HepG2 (cell line): ENCODE measurements at regions not wholly inside any gene's neighbourhood (a gene's known extent, or its start where the extent isn't known, plus 50 kb on each side); places are given as distances from the start of the nearest gene placed in this dataset.

Experiments used
- ARID2 ChIP-seq: sonication (generic); formaldehyde crosslinking; IDR thresholded peaks from 2 replicates; pipeline ENCODE4 v1.8.1; 2022; ENCODE audit warnings: mild to moderate bottlenecking, missing genetic modification reagents, borderline replicate concordance
- BRCA1 ChIP-seq: sonication (generic); formaldehyde crosslinking; IDR thresholded peaks from 2 replicates; pipeline ENCODE4 v1.4.0; 2020; ENCODE audit warnings: missing genetic modification reagents
- CREB1 ChIP-seq, 2 experiments: fragments of 450-650 bp in 1 of 2; IDR thresholded peaks; 2 replicates each; pipeline ENCODE4 v1.6.1; 2016 to 2017; ENCODE audit warnings: control low read depth in 1 of 2, mild to moderate bottlenecking in 1 of 2, missing compliant biosample characterization in 1 of 2, missing genetic modification characterization in 1 of 2
- CTCF ChIP-seq: sonication (generic); formaldehyde crosslinking; IDR thresholded peaks from 2 replicates; pipeline ENCODE4 v1.5.0; 2020; ENCODE audit warnings: mild to moderate bottlenecking, missing genetic modification reagents, moderate library complexity
- HES4 ChIP-seq: sonication (generic); formaldehyde crosslinking; IDR thresholded peaks from 2 replicates; pipeline ENCODE4 v1.9.0; 2021; ENCODE audit warnings: mild to moderate bottlenecking, missing genetic modification reagents, borderline replicate concordance
- SKI ChIP-seq: fragments of 450-650 bp; IDR thresholded peaks from one replicate; pipeline ENCODE4 v1.6.1; 2018; ENCODE audit warnings: mild to moderate bottlenecking; ENCODE audit not compliant: partially characterized antibody
- SNAPC5 ChIP-seq: sonication (generic); formaldehyde crosslinking; IDR thresholded peaks from 2 replicates; pipeline ENCODE4 v1.8.1; 2023; ENCODE audit warnings: mild to moderate bottlenecking, missing genetic modification reagents, borderline replicate concordance
- TAF1 ChIP-seq: sonication (generic); formaldehyde crosslinking; IDR thresholded peaks from 2 replicates; pipeline ENCODE4 v1.4.0; 2020; ENCODE audit warnings: missing genetic modification reagents
- ZNF501 ChIP-seq: sonication (generic); formaldehyde crosslinking; IDR thresholded peaks from 2 replicates; pipeline ENCODE4 v1.5.1; 2020; ENCODE audit warnings: mild to moderate bottlenecking, moderate library complexity, missing genetic modification reagents
- ZNF768 ChIP-seq: sonication (generic); formaldehyde crosslinking; IDR thresholded peaks from 2 replicates; pipeline ENCODE4 v1.4.0; 2020; ENCODE audit warnings: missing genetic modification reagents
- TF ChIP-seq, protein P1 (sequence below), 2 experiments: sonication (generic) in 1 of 2; formaldehyde crosslinking in 1 of 2; IDR thresholded peaks; 2 replicates each; pipeline versions ENCODE4 v1.5.1 to v1.6.1; 2011 to 2020; ENCODE audit warnings: borderline replicate concordance in 1 of 2, low read depth in 1 of 2, low read length in 1 of 2, mild to moderate bottlenecking in 1 of 2, missing genetic modification reagents in 1 of 2, moderate library complexity in 1 of 2
- TF ChIP-seq, protein P2 (sequence below): sonication (generic); formaldehyde crosslinking; IDR thresholded peaks from 2 replicates; pipeline ENCODE4 v1.8.1; 2023; ENCODE audit warnings: mild to moderate bottlenecking, missing genetic modification reagents
- TF ChIP-seq, protein P3 (sequence below): sonication (generic); formaldehyde crosslinking; IDR thresholded peaks from 2 replicates; pipeline ENCODE4 v1.9.0; 2021; ENCODE audit warnings: missing genetic modification reagents, borderline replicate concordance
- TF ChIP-seq, protein P4 (sequence below): IDR thresholded peaks from 2 replicates; pipeline ENCODE4 v1.6.1; 2016; ENCODE audit warnings: low read depth, borderline replicate concordance

- TF ChIP-seq CTCF (CRISPR knock-in tag) (no peak), ARID2 (no peak), ZNF768 (CRISPR knock-in tag) (no peak), ZNF501 (no peak), SKI (no peak), HES4 (CRISPR knock-in tag) (no peak), BRCA1 (CRISPR knock-in tag) (no peak), CREB1 (IDR thresholded peaks at IDR 0.05) (no peak), CREB1 (CRISPR knock-in tag; IDR thresholded peaks at IDR 0.05) (no peak), TAF1 (no peak), SNAPC5 (CRISPR knock-in tag) (no peak)
- TF ChIP-seq, protein P1, sequence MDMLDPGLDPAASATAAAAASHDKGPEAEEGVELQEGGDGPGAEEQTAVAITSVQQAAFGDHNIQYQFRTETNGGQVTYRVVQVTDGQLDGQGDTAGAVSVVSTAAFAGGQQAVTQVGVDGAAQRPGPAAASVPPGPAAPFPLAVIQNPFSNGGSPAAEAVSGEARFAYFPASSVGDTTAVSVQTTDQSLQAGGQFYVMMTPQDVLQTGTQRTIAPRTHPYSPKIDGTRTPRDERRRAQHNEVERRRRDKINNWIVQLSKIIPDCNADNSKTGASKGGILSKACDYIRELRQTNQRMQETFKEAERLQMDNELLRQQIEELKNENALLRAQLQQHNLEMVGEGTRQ (IDR thresholded peaks at IDR 0.05; ENCODE audit: low read depth, low read length): no peak
- TF ChIP-seq, protein P1 (CRISPR knock-in tag; IDR thresholded peaks at IDR 0.05; ENCODE audit: borderline replicate concordance): no peak
- TF ChIP-seq, protein P2, sequence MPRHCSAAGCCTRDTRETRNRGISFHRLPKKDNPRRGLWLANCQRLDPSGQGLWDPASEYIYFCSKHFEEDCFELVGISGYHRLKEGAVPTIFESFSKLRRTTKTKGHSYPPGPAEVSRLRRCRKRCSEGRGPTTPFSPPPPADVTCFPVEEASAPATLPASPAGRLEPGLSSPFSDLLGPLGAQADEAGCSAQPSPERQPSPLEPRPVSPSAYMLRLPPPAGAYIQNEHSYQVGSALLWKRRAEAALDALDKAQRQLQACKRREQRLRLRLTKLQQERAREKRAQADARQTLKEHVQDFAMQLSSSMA (CRISPR knock-in tag): no peak
- TF ChIP-seq, protein P3, sequence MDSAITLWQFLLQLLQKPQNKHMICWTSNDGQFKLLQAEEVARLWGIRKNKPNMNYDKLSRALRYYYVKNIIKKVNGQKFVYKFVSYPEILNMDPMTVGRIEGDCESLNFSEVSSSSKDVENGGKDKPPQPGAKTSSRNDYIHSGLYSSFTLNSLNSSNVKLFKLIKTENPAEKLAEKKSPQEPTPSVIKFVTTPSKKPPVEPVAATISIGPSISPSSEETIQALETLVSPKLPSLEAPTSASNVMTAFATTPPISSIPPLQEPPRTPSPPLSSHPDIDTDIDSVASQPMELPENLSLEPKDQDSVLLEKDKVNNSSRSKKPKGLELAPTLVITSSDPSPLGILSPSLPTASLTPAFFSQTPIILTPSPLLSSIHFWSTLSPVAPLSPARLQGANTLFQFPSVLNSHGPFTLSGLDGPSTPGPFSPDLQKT: no peak
- TF ChIP-seq, protein P4, sequence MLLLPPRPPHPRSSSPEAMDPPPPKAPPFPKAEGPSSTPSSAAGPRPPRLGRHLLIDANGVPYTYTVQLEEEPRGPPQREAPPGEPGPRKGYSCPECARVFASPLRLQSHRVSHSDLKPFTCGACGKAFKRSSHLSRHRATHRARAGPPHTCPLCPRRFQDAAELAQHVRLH (CRISPR knock-in tag): no peak
These were observed 371.6 kb upstream of the SLC8A1 start for GRCh38 chr2:40823478-40823877.
